Fibroblast of skin of abdomen (primary cell): ENCODE measurements at regions not wholly inside any gene's neighbourhood (a gene's known extent, or its start where the extent isn't known, plus 50 kb on each side); places are given as distances from the start of the nearest gene placed in this dataset.

Experiments
- DNase-seq: peaks from one replicate; pipeline ENCODE4 v3.0.0-alpha.2; 2013

- peak; percentile 42 for DNase-seq
These were observed 94.3 kb downstream of the PRLHR start for GRCh38 chr10:118501171-118501570.

GRCh38 chr10:118500477-118501104, 94.9 kb downstream of the PRLHR start:
- no peak for DNase-seq

- no peak for DNase-seq
These were observed 96.3 kb downstream of the PRLHR start for GRCh38 chr10:118499186-118499585.

- DNase-seq = no peak
These were observed 96.8 kb downstream of the PRLHR start for GRCh38 chr10:118498623-118499022.

GRCh38 chr10:118497227-118497626, 98.2 kb downstream of the PRLHR start:
- DNase-seq = no peak

GRCh38 chr10:118496525-118496924, 98.9 kb downstream of the PRLHR start:
- DNase-seq = no peak

GRCh38 chr10:118495499-118495898, 99.9 kb downstream of the PRLHR start:
- no peak for DNase-seq

- no peak for DNase-seq
These were observed 104.4 kb downstream of the PRLHR start for GRCh38 chr10:118491055-118491454.

GRCh38 chr10:118488710-118489497, 106.5 kb downstream of the PRLHR start:
- DNase-seq = no peak

- DNase-seq = no peak
These were observed 109.8 kb downstream of the PRLHR start for GRCh38 chr10:118485641-118486040.

GRCh38 chr10:118484152-118484871, 111.1 kb downstream of the PRLHR start:
- no peak for DNase-seq

- no peak for DNase-seq
These were observed 112.0 kb downstream of the PRLHR start for GRCh38 chr10:118483496-118483895.

- DNase-seq = no peak
These were observed 112.8 kb downstream of the PRLHR start for GRCh38 chr10:118482393-118483331.

GRCh38 chr10:118481871-118482270, 113.6 kb downstream of the PRLHR start:
- no peak for DNase-seq

- DNase-seq = no peak
These were observed 120.2 kb downstream of the PRLHR start for GRCh38 chr10:118475214-118475613.

- DNase-seq = no peak
These were observed 121.3 kb downstream of the PRLHR start for GRCh38 chr10:118474111-118474510.

GRCh38 chr10:118473305-118473960, 122.0 kb downstream of the PRLHR start:
- DNase-seq = no peak

GRCh38 chr10:118472415-118473304, 122.8 kb downstream of the PRLHR start:
- DNase-seq = peak; percentile 38

- peak; percentile 88 for DNase-seq
These were observed 123.6 kb downstream of the PRLHR start for GRCh38 chr10:118471863-118472262.

GRCh38 chr10:118470470-118470869, 125.0 kb downstream of the PRLHR start:
- no peak for DNase-seq

GRCh38 chr10:118467200-118467599, 125.1 kb upstream of the FAM204A start:
- DNase-seq = no peak
